ENCODE measurements at regions not wholly inside any gene's neighbourhood (a gene's known extent, or its start where the extent isn't known, plus 50 kb on each side); places are given as distances from the start of the nearest gene placed in this dataset.
"Not testable (repeated sequence)": the region's sequence is repeated elsewhere in the genome, so short reads cannot be mapped to it uniquely, and the experiment has no call there.

DNA sequence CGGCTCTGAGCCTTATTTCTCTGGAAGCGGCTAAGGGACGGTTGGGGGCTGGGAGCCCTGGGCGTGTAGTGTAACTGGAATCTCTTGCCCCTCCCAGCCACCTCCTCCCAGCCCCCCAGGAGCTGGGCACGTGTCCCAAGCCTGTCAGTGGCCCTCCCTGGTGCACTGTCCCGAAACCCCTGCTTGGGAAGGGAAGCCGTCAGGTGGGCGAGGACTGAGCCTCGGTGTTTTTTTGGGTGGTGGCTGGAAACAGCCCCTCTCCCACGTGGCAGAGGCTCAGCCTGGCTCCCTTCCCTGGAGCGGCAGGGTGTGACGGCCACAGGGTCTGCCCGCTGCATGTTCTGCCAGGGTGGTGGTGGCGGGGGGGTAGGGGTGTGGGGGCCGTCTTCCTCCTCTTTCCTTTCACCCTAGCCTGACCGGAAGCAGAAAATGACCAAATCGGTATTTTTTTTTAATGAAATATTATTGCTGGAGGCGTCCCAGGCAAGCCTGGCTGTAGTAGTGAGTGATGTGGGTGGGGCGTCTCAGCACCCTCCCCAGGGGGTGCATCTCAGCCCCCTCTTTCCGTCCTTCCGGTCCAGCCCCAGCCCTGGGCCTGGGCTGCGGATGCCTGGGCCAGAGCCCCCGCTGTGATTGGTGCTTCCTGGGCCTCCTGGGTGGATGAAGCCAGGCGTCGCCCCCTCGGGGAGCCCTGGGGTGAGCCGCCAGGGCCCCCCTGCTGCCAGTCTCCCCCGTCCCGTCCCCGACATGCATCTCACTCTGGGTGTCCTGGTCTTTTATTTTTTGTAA lies 58.8 kb upstream of the GOLGA8A start:
- no peak overlapping the region for H3K4me3 ChIP-seq (ENCODE audit: low read depth, low read length)
- TF ChIP-seq, protein P1, sequence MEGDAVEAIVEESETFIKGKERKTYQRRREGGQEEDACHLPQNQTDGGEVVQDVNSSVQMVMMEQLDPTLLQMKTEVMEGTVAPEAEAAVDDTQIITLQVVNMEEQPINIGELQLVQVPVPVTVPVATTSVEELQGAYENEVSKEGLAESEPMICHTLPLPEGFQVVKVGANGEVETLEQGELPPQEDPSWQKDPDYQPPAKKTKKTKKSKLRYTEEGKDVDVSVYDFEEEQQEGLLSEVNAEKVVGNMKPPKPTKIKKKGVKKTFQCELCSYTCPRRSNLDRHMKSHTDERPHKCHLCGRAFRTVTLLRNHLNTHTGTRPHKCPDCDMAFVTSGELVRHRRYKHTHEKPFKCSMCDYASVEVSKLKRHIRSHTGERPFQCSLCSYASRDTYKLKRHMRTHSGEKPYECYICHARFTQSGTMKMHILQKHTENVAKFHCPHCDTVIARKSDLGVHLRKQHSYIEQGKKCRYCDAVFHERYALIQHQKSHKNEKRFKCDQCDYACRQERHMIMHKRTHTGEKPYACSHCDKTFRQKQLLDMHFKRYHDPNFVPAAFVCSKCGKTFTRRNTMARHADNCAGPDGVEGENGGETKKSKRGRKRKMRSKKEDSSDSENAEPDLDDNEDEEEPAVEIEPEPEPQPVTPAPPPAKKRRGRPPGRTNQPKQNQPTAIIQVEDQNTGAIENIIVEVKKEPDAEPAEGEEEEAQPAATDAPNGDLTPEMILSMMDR (IDR thresholded peaks at IDR 0.05; ENCODE audit: low read depth, low read length), result no peak

DNA sequence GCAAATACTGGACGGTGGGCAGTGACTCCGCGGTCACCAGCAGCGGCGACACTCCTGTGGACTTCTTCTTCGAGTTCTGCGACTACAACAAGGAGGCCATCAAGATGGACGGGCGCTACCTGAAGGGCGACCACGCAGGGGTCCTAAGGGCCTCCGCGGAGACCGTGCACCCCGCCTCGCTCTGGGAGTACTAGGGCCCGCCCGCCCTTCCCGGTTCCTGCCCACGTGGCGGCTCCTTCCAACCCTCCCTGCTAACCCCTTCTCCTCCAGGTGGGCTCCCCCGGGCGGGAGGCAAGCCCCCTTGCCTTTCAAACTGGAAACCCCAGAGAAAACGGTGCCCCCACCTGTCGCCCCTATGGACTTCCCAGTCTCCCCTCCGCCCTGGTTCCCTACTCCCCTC lies 58.1 kb upstream of the GOLGA8A start:
- not testable (repeated sequence) for H3K4me3 ChIP-seq (ENCODE audit: low read depth, low read length)

DNA sequence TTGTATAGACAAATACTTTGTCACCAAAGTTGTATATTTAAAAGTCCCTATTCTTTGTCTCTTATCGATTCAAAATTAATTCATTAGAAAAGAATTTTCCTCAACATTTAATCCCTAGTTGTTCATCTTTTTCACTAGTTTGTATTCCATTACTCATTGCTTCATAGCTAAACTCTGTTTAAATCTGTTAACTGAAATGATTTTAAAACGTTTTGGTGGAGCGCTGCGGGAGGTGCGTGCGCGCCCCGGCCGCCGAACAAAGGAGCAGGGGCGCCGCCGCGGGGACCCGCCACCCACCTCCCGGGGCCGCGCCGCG lies 56.4 kb upstream of the GOLGA8A start:
- TF ChIP-seq, protein P1 (IDR thresholded peaks at IDR 0.05; ENCODE audit: low read depth, low read length), result no peak
- no peak overlapping the region for H3K4me3 ChIP-seq (ENCODE audit: low read depth, low read length)

DNA sequence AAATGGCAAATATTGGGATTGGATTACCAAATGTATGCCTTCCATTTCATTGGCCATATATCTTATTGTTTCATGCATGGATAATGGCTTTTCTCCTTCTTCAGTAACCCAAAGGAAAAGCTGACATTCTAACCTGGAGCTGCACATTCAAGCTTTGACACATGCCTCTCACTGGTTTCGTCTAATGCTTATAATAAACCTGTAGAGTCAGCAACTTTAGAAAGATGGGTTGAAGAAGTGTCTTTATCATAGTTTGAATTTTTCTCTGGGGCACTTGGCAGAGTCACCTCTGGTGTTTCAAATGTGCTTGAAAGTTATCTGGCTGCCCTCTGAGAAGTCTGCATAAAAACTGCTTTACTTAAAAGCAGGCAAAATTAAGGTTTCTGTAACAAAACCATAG lies 55.4 kb upstream of the GOLGA8A start:
- TF ChIP-seq, protein P1 (IDR thresholded peaks at IDR 0.05; ENCODE audit: low read depth, low read length), result no peak
- no peak overlapping the region for H3K4me3 ChIP-seq (ENCODE audit: low read depth, low read length)

DNA sequence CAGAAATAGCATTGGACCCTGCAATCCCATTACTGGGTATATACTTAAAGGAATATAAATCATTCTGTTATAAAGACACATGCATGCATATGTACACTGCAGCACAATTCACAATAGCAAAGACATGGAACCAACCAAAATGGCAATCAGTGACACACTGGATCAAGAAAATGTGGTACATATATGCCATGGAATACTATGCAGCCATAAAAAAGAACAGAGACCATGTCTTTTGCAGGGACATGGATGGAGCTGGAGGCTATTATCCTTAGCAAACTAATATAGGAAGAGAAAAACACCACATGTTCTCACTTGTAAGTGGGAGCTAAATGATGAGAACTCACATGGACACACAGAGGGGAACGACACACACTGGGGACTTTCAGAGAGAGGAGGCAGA lies 53.9 kb upstream of the GOLGA8A start:
- not testable (repeated sequence) for H3K4me3 ChIP-seq (ENCODE audit: low read depth, low read length)

DNA sequence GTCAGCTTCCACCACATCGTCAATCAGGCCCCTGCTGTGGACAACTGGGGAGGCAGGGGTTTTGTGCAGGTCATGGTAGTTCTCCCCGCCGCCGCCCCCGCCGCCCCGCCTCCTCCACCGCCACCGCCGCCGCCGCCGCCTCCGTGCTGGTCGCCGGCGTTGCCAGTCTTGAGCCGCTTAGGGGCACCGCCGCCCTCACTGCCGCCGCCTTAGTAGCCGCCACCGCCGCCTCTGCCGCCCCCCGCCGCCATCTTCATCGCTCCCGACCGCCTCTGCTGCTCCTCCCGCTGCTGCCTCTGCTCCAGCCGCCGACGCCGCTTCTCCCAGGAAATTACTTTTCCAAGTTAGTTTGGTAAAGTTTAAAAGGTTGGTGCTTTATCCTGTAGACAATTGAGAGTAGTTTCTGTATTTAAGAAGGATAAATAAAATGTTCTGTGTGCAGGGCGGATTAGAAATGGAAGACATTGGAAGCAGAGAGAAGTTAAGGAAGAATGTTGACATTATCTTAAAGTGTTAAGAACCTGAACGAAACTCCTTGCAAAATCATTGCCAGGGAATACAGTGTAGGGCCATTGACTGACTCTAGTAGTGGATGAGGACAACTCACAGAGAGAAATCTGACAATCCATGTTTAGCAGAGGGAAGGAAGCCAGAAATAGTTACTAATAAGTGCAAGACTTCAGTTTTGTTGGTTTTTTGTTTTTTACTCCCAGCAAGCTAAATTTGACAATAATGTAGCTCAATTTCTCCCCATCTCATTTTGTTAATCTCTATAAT lies 53.0 kb upstream of the GOLGA8A start:
- TF ChIP-seq, protein P1 (IDR thresholded peaks at IDR 0.05; ENCODE audit: low read depth, low read length), result no peak
- no peak overlapping the region for H3K4me3 ChIP-seq (ENCODE audit: low read depth, low read length)

DNA sequence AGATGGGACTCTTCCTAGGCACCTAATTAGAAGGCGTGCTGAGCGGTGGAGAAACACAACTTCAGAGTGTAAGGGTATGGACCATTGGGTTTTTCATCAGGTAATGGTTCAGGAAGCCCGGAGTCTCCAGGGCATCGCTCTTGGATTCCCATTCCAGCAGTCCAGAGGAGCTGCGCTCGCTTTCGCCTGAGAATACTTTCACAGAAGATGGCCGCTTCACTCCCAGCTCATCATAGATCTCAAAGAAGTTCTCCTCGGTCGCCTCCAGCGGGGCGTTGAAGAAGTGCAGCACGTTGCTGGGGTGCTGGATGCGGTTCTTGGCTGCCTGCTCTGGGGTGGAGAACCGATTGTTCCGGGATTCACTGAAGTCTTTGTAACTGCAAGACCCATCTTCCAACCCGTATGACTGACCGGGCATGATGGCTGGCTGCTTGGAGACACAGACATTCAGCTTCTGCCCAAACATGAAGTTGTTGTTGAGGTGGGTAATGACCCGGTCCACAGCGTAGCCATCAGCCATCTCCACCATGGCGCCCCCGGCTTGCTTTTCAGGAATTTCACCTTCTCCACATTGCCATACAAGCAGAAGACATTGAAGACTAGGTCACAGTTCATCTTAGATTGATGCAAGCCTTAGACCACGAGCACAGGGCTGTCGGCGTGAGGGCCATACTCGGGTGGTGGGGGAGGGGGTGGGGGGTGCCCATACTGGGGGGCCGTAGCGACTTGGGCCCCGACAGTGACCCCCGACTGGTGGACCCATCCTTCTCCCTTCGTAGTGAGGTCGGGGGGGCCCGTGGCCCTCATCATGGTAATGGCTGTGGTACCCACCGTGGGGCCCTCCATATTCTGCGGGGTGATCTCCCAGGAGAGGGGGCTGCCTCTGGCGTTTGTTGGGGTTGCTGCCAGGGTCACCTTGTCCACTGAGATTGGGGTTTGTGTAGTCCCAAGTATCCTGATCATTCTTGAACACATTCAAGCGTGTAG lies 51.7 kb upstream of the GOLGA8A start:
- H3K4me3 ChIP-seq (ENCODE audit: low read depth, low read length), result not testable (repeated sequence)

Data from WI38 (cell line).